Activated naive CD8-positive, alpha-beta T cell treated with anti-CD3 and anti-CD28 coated beads, Interleukin-2, amount 50 U/mL, for 24 hours (primary cell): ENCODE measurements at regions not wholly inside any gene's neighbourhood (a gene's known extent, or its start where the extent isn't known, plus 50 kb on each side); places are given as distances from the start of the nearest gene placed in this dataset.

Experiments
- ATAC-seq: fragments of 150-1000 bp; cut with Tn5 transposase; one replicate; pipeline ENCODE4 v1.10.0; 2021
- DNase-seq: peaks from one replicate; pipeline ENCODE4 v3.0.0; 2021
- H3K27ac Mint-ChIP-seq: one replicate; pipeline ENCODE4 v1.8.0; 2021; ENCODE audit warnings: mild to moderate bottlenecking, mixed read lengths
- H3K27me3 Mint-ChIP-seq: one replicate; pipeline ENCODE4 v1.8.0; 2021; ENCODE audit warnings: mixed read lengths
- H3K36me3 Mint-ChIP-seq: one replicate; pipeline ENCODE4 v1.8.0; 2021; ENCODE audit warnings: low read depth, mixed read lengths
- H3K4me1 Mint-ChIP-seq: one replicate; pipeline ENCODE4 v1.8.0; 2021; ENCODE audit warnings: mixed read lengths
- H3K4me3 Mint-ChIP-seq: one replicate; pipeline ENCODE4 v1.8.0; 2021; ENCODE audit warnings: mild to moderate bottlenecking, moderate library complexity, mixed read lengths
- H3K9me3 Mint-ChIP-seq: one replicate; pipeline ENCODE4 v1.8.0; 2021; ENCODE audit warnings: mixed read lengths

DNA sequence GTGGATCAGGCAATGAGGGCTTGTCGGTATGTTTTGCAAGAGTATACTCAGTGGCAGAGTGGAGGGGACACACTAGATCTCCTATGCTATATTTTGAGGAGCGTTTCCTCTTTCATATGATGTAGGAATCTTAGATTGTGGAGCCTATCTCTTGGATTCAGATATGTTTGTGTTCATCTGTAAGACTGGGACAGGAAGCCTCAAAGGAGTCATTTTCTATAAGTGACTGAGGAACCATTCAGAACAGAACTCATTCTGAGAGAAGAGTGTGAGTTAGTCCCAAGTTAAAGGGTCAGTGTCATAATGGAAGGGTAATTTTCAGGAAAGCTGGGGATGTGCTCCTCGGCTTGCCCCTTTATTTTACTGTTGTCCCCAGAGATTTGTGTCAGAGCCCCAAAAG, 107.7 kb downstream of the PTGS2 start:
- DNase-seq (no peak), ATAC-seq (peak; percentile 20)
- Mint-ChIP-seq H3K4me1 (peaks cover 16% of the 10 kb centered on the region), H3K27me3 (peaks cover 6% of the 10 kb centered on the region), H3K9me3 (no peaks in the 10 kb centered on the region), H3K27ac (peak overlapping the region; percentile 89), H3K36me3 (peaks cover 3% of the 10 kb centered on the region), H3K4me3 (no peak overlapping the region)

DNA sequence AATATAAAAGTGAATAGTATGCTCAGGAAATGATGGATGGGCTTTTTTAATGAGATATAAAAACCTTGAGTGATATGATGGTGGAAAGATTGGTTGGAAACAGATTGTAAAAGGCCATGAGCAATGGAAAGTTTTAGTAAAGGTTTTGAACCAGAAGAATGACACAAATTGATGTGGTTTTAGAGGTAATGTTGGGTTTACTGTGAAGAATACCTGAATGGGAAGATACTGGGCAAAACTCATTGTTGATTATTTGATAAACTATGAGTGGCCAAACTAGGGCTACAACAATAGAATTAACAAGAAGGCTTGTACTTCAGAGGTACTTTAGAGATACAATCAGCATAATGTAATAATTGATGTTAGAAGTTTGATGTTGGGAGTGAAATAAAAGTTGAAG, 108.5 kb downstream of the PTGS2 start:
- Mint-ChIP-seq H3K27me3 (peaks cover 6% of the 10 kb centered on the region), H3K9me3 (no peaks in the 10 kb centered on the region), H3K4me1 (peaks cover 16% of the 10 kb centered on the region), H3K36me3 (peaks cover 3% of the 10 kb centered on the region), H3K4me3 (peak overlapping the region; percentile 13), H3K27ac (peak overlapping the region; percentile 89)
- ATAC-seq (peak; percentile 89), DNase-seq (no peak)

- ATAC-seq: no peak
- Mint-ChIP-seq H3K27ac (no peak overlapping the region), H3K4me1 (peaks cover 20% of the 10 kb centered on the region), H3K9me3 (no peaks in the 10 kb centered on the region), H3K27me3 (peaks cover 2% of the 10 kb centered on the region), H3K4me3 (no peak overlapping the region), H3K36me3 (peaks cover 3% of the 10 kb centered on the region)
- DNase-seq: no peak
Measured at GRCh38 chr1:186569856-186570255, 108.9 kb upstream of the PDC start.

DNA sequence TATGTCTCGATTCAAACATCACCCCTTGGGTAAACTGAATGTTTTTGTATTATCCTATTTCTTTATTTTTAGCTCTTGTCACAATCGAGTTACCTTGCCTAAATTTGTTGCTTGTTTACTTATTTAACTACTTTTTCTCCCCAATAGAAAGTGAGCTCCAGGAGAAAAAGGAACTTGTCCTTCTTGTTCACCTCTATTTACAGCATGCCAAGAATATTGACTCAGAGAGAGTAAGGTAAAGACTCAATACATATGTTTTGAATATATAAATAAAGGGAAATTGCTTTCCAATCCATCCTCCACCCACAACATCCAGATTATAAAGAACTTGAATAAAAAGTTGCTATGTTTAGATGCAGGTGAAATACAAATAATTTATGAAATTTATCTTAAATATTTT, 107.3 kb upstream of the PDC start:
- H3K27ac Mint-ChIP-seq: no peak overlapping the region
- ATAC-seq (no peak), DNase-seq (no peak)
- H3K4me1 Mint-ChIP-seq: peaks cover 20% of the 10 kb centered on the region
- no peak overlapping the region for H3K4me3 Mint-ChIP-seq
- no peaks in the 10 kb centered on the region for H3K9me3 Mint-ChIP-seq
- H3K27me3 Mint-ChIP-seq: peaks cover 2% of the 10 kb centered on the region
- H3K36me3 Mint-ChIP-seq: peaks cover 3% of the 10 kb centered on the region

- H3K27me3 Mint-ChIP-seq: no peaks in the 10 kb centered on the region
- H3K36me3 Mint-ChIP-seq: no peaks in the 10 kb centered on the region
Measured at GRCh38 chr1:186566140-186566855, 105.4 kb upstream of the PDC start.

GRCh38 chr1:186564582-186564981, 103.7 kb upstream of the PDC start:
- Mint-ChIP-seq H3K36me3 (no peaks in the 10 kb centered on the region), H3K4me1 (peaks cover 4% of the 10 kb centered on the region), H3K27me3 (peaks cover 2% of the 10 kb centered on the region), H3K4me3 (no peak overlapping the region), H3K27ac (no peak overlapping the region), H3K9me3 (no peaks in the 10 kb centered on the region)
- DNase-seq: no peak
- no peak for ATAC-seq

More at GRCh38 chr1:186566140-186566855, 105.4 kb upstream of the PDC start:
- DNase-seq (no peak), ATAC-seq (peak; percentile 68)
- Mint-ChIP-seq H3K4me1 (peaks cover 6% of the 10 kb centered on the region), H3K4me3 (no peak overlapping the region), H3K9me3 (no peaks in the 10 kb centered on the region), H3K27ac (no peak overlapping the region)

DNA sequence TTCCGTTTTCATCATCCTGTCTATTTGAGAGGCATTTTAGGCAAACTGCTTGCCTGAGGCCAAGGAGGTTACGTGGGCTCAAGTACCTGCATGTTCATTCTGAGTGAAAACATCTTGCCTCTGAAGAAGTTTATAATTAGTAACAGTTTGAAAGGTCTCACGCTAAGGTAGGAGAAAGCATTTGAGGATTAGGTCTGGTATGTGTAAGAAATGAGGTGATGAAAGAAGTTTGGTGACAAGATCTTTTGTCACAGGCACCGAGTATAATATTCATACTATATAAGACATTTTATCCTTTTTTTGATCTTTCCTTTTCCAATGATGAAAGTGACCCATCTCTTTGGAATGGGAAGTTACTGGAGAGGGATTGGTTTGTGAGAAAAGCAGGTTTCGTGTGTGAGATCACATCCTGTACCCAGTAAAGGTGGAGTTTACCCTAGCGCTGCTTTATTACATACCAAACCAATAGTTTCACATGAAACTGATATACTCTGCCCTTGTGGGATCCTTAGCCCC, 98.7 kb upstream of the PDC start:
- Mint-ChIP-seq H3K9me3 (no peaks in the 10 kb centered on the region), H3K4me1 (no peaks in the 10 kb centered on the region), H3K36me3 (no peaks in the 10 kb centered on the region), H3K27me3 (peaks cover 10% of the 10 kb centered on the region), H3K4me3 (no peak overlapping the region), H3K27ac (no peak overlapping the region)
- no peak for ATAC-seq
- DNase-seq: no peak

DNA sequence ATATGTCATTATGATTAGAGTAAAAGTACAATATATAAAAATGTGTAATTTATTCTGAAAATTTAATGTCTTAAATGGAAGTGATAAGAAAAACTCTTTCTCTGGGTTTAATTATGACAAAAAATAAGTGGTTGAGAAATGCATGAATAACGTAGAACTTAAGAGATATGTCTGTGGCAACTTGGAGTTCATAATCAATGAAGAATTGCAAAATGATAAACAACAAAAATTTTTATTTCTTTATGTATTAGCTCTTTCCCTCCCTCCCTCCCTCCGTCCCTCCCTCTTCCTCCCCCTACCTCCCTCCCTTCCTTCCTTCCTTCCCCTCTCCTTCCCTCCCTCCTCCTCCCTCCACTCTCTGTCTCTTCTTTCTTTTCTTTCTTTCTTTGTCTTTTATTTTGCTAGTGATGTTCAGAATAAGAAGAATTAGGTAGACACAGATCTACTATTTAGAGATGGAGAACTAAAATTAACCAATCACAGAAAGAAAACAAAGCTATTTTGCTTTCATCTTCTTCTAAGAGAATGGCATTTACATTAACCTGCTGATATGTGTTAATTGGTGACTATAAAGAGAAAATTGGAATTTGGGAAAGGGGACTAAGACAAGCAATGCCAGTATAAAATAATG, 96.3 kb upstream of the PDC start:
- Mint-ChIP-seq H3K27ac (no peak overlapping the region), H3K36me3 (no peaks in the 10 kb centered on the region), H3K27me3 (peaks cover 12% of the 10 kb centered on the region), H3K4me3 (no peak overlapping the region), H3K9me3 (peaks cover 7% of the 10 kb centered on the region), H3K4me1 (no peaks in the 10 kb centered on the region)
- DNase-seq (no peak), ATAC-seq (no peak)

DNA sequence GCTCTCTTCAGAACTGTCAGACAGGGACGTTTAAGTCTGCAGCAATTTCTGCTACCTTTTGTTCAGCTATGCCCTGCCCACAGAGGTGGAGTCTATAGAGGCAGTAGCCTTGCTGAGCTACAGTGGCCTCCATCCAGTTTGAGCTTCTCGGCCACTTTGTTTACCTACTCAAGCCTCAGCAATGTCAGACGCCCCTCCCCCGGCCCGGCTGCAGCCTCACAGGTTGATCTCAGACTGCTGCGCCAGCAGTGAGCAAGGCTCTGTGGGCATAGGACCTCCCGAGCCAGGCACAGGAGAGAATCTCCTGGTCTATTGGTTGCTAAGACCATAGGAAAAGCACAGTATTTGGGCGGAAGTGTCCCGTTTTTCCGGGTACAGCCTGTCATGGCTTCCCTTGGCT, 89.9 kb upstream of the PDC start:
- Mint-ChIP-seq H3K4me1 (no peaks in the 10 kb centered on the region), H3K27ac (no peak overlapping the region), H3K36me3 (no peaks in the 10 kb centered on the region), H3K27me3 (peaks cover 4% of the 10 kb centered on the region), H3K4me3 (no peak overlapping the region), H3K9me3 (peaks cover 25% of the 10 kb centered on the region)
- ATAC-seq (no peak), DNase-seq (no peak)

GRCh38 chr1:186541003-186541402, 80.1 kb upstream of the PDC start:
- Mint-ChIP-seq H3K9me3 (peaks cover 29% of the 10 kb centered on the region), H3K27ac (no peak overlapping the region), H3K27me3 (no peaks in the 10 kb centered on the region), H3K4me3 (no peak overlapping the region), H3K36me3 (no peaks in the 10 kb centered on the region), H3K4me1 (no peaks in the 10 kb centered on the region)
- ATAC-seq: no peak
- no peak for DNase-seq

DNA sequence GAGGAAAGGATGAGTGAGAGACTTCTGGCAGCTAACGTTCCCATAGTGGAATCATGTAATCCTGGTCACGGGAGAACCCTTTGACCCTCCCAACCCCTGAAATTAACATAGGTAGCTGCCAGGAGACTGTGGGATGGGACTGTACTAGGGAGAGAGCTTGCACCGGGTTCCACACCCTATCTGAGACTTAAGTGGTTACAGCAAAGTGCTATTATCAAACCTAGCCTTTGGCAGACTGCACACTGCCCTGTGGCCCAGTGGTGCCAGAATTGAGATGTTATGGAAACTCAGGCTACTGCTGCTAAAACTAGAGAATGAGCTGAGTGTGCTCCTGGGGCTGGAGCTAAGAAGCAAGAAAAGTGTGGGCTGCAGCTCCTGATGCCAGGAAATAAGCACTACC, 79.6 kb upstream of the PDC start:
- H3K4me3 Mint-ChIP-seq: no peak overlapping the region
- ATAC-seq: no peak
- H3K27me3 Mint-ChIP-seq: no peaks in the 10 kb centered on the region
- no peak overlapping the region for H3K27ac Mint-ChIP-seq
- H3K9me3 Mint-ChIP-seq: peaks cover 29% of the 10 kb centered on the region
- H3K4me1 Mint-ChIP-seq: no peaks in the 10 kb centered on the region
- no peaks in the 10 kb centered on the region for H3K36me3 Mint-ChIP-seq
- no peak for DNase-seq

GRCh38 chr1:186536273-186536890, 75.5 kb upstream of the PDC start:
- Mint-ChIP-seq H3K4me3 (no peak overlapping the region), H3K9me3 (peaks cover 9% of the 10 kb centered on the region), H3K27ac (no peak overlapping the region), H3K4me1 (no peaks in the 10 kb centered on the region), H3K36me3 (no peaks in the 10 kb centered on the region), H3K27me3 (peaks cover 7% of the 10 kb centered on the region)
- ATAC-seq: no peak
- no peak for DNase-seq

GRCh38 chr1:186535388-186536133, 74.6 kb upstream of the PDC start:
- Mint-ChIP-seq H3K27ac (no peak overlapping the region), H3K27me3 (peaks cover 9% of the 10 kb centered on the region), H3K4me1 (no peaks in the 10 kb centered on the region), H3K9me3 (peaks cover 9% of the 10 kb centered on the region), H3K4me3 (no peak overlapping the region), H3K36me3 (no peaks in the 10 kb centered on the region)
- no peak for ATAC-seq
- no peak for DNase-seq

DNA sequence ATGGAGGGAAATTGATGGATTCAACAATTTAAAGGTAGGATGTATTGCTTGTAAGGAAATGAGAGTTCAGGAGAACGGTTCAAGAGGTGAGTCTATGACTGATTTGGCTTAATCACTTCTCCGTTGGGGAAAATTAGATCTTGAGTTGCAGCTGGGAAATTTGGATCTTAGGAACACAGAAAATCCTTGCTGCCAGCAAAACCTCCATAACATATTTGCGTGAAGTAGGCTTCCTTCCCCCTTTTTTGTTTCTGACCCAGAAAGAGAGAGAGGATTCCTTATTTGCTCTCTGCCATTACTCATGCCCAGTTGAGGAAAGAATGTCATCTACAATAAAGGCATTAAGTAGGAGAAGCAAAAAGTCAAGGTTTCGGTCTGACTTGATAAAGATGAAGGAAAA, 73.5 kb upstream of the PDC start:
- no peak overlapping the region for H3K4me3 Mint-ChIP-seq
- ATAC-seq (no peak), DNase-seq (no peak)
- H3K27me3 Mint-ChIP-seq: peaks cover 9% of the 10 kb centered on the region
- no peaks in the 10 kb centered on the region for H3K4me1 Mint-ChIP-seq
- H3K36me3 Mint-ChIP-seq: no peaks in the 10 kb centered on the region
- no peak overlapping the region for H3K27ac Mint-ChIP-seq
- no peaks in the 10 kb centered on the region for H3K9me3 Mint-ChIP-seq
